LNCAP (cell line): ENCODE measurements at regions not wholly inside any gene's neighbourhood (a gene's known extent, or its start where the extent isn't known, plus 50 kb on each side); places are given as distances from the start of the nearest gene placed in this dataset.

ENCODE experiments used
- TF ChIP-seq, protein P1 (sequence below): fragments of 450-650 bp; IDR thresholded peaks from 2 replicates; pipeline ENCODE4 v1.5.1; 2017; ENCODE audit warnings: mild to moderate bottlenecking

DNA sequence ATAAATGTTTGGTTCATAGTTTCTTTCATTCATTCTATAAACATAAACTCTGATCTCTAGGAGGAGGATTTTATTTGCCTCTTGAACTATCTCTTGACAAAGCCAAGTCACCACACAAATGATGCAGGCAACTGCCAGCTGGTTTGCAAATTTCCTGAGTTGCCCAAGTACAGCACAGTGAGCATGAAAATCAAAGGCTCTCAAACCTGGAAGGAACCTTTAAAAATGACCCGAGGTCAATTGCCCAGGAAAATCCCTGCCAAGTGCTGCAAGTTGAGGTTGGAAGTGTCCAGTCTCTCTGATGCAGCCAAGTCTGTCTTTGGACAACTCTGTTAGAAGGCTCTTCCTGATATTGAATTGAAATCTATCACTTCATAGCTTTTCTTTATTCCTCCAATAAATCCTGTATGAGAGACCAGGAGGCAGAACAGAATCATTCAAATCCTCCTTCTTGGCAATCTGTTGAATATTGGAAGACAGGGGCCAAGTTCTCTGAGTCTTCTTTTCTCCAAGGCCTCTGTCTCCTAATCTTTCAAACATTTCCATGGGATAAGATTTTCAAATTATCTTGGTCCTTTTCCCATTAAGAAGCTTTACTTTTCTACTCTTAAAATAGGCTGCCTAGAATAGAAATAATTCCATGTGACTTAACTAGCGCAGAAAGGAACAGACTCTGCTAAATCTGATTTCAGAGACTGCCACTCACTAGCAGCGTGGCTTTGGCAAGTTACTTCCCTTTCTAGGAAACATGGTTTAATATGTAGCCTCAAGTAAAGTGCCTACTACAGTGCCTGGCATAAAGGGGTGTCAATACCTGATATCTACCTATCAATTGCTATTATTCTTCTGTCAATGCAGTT, 159.2 kb downstream of the SNX18 start:
- TF ChIP-seq, protein P1, sequence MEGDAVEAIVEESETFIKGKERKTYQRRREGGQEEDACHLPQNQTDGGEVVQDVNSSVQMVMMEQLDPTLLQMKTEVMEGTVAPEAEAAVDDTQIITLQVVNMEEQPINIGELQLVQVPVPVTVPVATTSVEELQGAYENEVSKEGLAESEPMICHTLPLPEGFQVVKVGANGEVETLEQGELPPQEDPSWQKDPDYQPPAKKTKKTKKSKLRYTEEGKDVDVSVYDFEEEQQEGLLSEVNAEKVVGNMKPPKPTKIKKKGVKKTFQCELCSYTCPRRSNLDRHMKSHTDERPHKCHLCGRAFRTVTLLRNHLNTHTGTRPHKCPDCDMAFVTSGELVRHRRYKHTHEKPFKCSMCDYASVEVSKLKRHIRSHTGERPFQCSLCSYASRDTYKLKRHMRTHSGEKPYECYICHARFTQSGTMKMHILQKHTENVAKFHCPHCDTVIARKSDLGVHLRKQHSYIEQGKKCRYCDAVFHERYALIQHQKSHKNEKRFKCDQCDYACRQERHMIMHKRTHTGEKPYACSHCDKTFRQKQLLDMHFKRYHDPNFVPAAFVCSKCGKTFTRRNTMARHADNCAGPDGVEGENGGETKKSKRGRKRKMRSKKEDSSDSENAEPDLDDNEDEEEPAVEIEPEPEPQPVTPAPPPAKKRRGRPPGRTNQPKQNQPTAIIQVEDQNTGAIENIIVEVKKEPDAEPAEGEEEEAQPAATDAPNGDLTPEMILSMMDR: no peak

DNA sequence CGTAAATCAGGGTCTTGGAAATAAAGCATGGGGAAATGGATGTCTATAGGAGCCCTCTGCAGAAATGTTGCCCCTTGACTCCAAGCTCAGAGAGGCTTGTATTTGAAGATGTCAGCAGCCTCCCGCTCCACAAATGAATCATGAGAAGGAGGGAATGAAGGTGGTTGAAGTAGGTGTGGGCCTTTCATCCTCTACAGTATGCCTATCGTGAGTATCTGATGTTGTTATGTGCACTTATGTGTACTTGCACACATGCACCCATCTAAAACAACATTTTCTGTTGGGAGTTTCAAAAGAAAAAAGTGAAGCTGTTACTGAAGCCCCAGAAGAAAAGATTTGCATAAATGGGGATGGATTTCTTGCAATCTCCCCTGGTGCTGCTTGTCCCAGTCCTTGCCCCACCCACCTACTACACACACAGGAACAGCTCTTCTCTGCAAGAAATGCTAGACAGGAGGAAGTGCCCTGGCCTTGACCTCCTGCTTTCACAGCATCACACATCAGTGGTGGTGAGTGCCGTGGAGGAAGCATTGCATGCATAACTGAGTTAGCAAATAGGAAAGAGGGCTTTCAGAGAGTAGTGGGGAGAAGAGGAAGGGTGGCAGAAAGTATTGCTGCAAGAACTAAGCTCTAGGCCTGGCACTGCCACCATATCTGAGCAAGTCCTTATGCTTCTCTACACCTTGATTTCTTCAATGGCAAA, 156.1 kb downstream of the SNX18 start:
- TF ChIP-seq, protein P1: no peak

DNA sequence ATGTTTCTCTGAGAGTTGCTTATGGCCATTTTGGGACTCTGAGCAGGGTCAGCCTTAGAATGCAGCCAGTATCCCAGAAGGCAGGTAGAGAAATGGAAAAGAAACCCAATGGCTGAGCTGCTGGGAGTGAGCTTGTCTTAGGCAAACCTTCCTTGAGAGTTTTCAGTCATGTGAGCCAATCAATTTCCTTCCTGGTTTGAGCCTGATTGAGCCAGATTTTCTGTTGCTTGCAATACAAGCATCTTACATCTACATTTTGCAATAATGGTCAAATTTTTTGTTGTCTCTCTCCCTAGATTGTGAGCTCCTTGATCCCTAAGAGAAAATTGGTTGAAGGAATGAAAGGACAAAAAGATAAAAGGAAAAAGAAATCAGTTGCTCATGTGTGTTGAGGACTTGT, 155.3 kb downstream of the SNX18 start:
- TF ChIP-seq, protein P1: no peak

DNA sequence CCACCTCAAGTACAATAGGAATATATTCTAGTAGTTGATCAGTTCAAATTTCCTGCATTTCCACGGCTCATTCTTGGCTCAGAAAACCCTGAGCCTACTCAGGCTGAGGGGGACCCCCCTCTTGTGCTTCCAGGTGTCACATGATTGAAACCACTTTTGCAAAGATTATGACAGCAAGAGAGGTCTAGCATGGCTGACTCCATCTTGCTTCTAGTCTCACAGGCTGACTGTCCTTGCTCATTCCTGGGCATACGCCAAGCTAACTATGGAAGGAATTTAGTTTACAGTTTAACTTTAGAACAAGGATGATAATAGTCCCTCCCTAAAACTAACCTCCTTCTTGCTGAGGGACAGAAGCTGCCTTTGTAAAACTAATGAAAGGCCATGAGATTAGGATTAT, 154.1 kb downstream of the SNX18 start:
- TF ChIP-seq, protein P1: no peak

DNA sequence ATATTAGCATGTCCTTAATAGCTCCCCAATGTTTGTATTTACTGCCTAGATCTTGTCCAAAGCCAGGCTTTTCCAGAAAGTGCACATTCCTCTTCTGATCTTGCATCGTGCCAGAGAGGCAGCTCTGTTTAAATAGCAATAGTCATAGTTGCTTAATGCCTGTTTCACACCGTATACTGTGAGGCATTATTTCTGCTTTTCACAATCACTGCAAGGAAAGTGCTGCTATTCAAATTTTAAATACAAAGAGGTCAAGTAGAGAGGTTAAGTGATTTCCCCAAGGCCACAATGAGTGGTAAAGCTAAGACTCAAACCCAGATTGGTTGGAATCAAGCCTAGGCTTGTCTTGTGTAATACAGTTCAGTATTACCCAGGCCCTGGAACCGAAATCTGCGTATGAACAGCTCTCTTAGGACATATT, 153.6 kb downstream of the SNX18 start:
- TF ChIP-seq, protein P1: no peak

DNA sequence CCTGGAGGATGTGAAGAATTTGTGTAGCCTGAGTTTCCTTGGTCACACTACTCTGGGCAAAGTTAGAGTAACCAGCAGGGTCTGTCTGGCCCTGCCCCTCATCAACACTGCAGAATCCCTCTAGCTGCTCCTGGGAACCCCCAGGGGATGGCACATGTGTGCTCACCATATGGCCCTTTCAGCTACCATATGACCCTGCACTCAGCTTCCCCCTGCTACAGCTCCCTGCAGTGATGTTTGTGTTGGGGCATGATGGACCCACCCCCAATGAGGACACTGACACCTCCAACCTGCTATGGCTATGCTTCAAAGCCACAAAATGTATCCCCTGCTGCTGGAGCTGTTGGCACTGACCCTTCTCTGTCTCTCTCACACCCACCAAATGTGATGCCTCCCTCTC, 152.7 kb downstream of the SNX18 start:
- TF ChIP-seq, protein P1: no peak

DNA sequence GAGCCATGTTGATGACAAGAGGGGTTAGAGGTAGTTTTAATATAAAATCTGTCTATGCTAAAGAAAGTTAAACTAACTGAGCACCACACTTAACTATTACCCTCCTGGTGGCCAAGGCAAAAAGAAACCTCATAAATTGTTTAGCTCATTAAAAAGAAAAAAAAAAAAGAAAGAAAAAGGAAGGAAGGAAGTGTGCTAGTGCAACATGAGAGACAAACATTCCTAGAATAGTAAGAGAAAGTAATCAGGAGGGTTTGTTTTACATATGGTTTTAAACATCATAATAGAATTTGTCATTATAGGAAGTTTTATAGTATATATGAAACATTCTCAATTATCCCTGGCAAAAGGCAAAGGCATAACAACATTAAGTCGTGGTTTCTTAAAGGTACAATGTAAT, 152.3 kb downstream of the SNX18 start:
- TF ChIP-seq, protein P1: no peak
